ENCODE measurements at regions not wholly inside any gene's neighbourhood (a gene's known extent, or its start where the extent isn't known, plus 50 kb on each side); places are given as distances from the start of the nearest gene placed in this dataset.

GRCh38 chr10:33506838-33507661 is 172.6 kb upstream of the NRP1 start:
- intact Hi-C loops (cut with micrococcal nuclease), result no loop called here
- ChIA-PET POLR2A (no interaction called here), CTCF (no interaction called here)
- peaks cover 0 to 1% (median 0%) of the 10 kb centered on the region in 3 donors for H3K9me3 ChIP-seq (ENCODE audit: control extremely low read depth in 1 of 3, control insufficient read depth in 2 of 3, insufficient read depth in 1 of 3, low read length in 2 of 3)
- 83% methylated on average over 1 of the region's 5 CpGs for WGBS (ENCODE audit: insufficient coverage)
- Mint-ChIP-seq H3K27me3 (no peaks in the 10 kb centered on the region), H3K4me3 (no peak overlapping the region), H3K9me3 (ENCODE audit: insufficient read depth) (no peaks in the 10 kb centered on the region), H3K4me1 (no peaks in the 10 kb centered on the region), H3K27ac (no peak overlapping the region)
- H3K79me2 ChIP-seq (ENCODE audit: control insufficient read depth, insufficient read depth, low read length), result no peaks in the 10 kb centered on the region
- DNase-seq, result no peak
- no peaks in the 10 kb centered on the region for H3K27me3 ChIP-seq (replicated peaks in 1 of 4; ENCODE audit: control extremely low read depth in 1 of 4, control insufficient read depth in 3 of 4, insufficient read depth in 4 of 4, low read length in 3 of 4)
- H3K4me1 ChIP-seq (ENCODE audit: control insufficient read depth in 2 of 2, insufficient read depth in 2 of 2, low read length in 2 of 2), result no peaks in the 10 kb centered on the region
- TF ChIP-seq CTCF (IDR thresholded peaks at IDR 0.05), result no peak
- TF ChIP-seq EZH2 (IDR thresholded peaks at IDR 0.05; ENCODE audit: borderline replicate concordance, insufficient read depth, low read depth, low read length, poor library complexity, severe bottlenecking), result no peak
- no peaks in the 10 kb centered on the region for H4K20me1 ChIP-seq (ENCODE audit: control insufficient read depth, insufficient read depth, low read length, poor library complexity, severe bottlenecking)
- no peak overlapping the region for H2AFZ ChIP-seq (ENCODE audit: insufficient read depth, low read depth, low read length, poor library complexity, severe bottlenecking)
- no peak overlapping the region for H3K4me2 ChIP-seq (replicated peaks; ENCODE audit: low read depth, low read length, poor library complexity, severe bottlenecking)
- H3K4me3 ChIP-seq (ENCODE audit: control extremely low read depth in 1 of 5, extremely low read depth in 1 of 5, insufficient read depth in 1 of 5, low read depth in 2 of 5, low read length in 4 of 5), result no peak overlapping the region
- no peak for ATAC-seq (ENCODE audit: low read depth)
- H3K27ac ChIP-seq (ENCODE audit: low read length in 2 of 2), result no peak overlapping the region
- no peak overlapping the region for H3K9ac ChIP-seq (ENCODE audit: low read length)
- no peaks in the 10 kb centered on the region for H3K36me3 ChIP-seq (replicated peaks in 1 of 2; ENCODE audit: control extremely low read depth in 1 of 2, control insufficient read depth in 1 of 2, extremely low read depth in 1 of 2, insufficient read depth in 2 of 2, low read length in 1 of 2)

- H3K4me1 Mint-ChIP-seq, result no peaks in the 10 kb centered on the region
- H3K4me3 ChIP-seq (ENCODE audit: control extremely low read depth in 1 of 5, extremely low read depth in 1 of 5, insufficient read depth in 1 of 5, low read depth in 2 of 5, low read length in 4 of 5), result no peak overlapping the region
- H3K9ac ChIP-seq (ENCODE audit: low read length), result no peak overlapping the region
- H3K36me3 ChIP-seq (replicated peaks in 1 of 2; ENCODE audit: control extremely low read depth in 1 of 2, control insufficient read depth in 1 of 2, extremely low read depth in 1 of 2, insufficient read depth in 2 of 2, low read length in 1 of 2), result no peaks in the 10 kb centered on the region
- H3K27me3 ChIP-seq (replicated peaks in 1 of 4; ENCODE audit: control extremely low read depth in 1 of 4, control insufficient read depth in 3 of 4, insufficient read depth in 4 of 4, low read length in 3 of 4), result no peaks in the 10 kb centered on the region
- H3K4me1 ChIP-seq (ENCODE audit: control insufficient read depth in 2 of 2, insufficient read depth in 2 of 2, low read length in 2 of 2), result no peaks in the 10 kb centered on the region
- no peak overlapping the region for H3K4me2 ChIP-seq (replicated peaks; ENCODE audit: low read depth, low read length, poor library complexity, severe bottlenecking)
- no peaks in the 10 kb centered on the region for H4K20me1 ChIP-seq (ENCODE audit: control insufficient read depth, insufficient read depth, low read length, poor library complexity, severe bottlenecking)
- ChIA-PET POLR2A (no interaction called here), CTCF (no interaction called here)
- no peak overlapping the region for H2AFZ ChIP-seq (ENCODE audit: insufficient read depth, low read depth, low read length, poor library complexity, severe bottlenecking)
- H3K79me2 ChIP-seq (ENCODE audit: control insufficient read depth, insufficient read depth, low read length), result no peaks in the 10 kb centered on the region
- no peak overlapping the region for H3K27ac Mint-ChIP-seq
- no peak overlapping the region for H3K27ac ChIP-seq (ENCODE audit: low read length in 2 of 2)
- ATAC-seq (ENCODE audit: low read depth) (no peak), DNase-seq (no peak)
- H3K9me3 ChIP-seq (ENCODE audit: control extremely low read depth in 1 of 3, control insufficient read depth in 2 of 3, insufficient read depth in 1 of 3, low read length in 2 of 3), result peaks cover 0 to 3% (median 0%) of the 10 kb centered on the region in 3 donors
- H3K27me3 Mint-ChIP-seq, result no peaks in the 10 kb centered on the region
- intact Hi-C loops (cut with micrococcal nuclease), result no loop called here
- TF ChIP-seq EZH2 (IDR thresholded peaks at IDR 0.05; ENCODE audit: borderline replicate concordance, insufficient read depth, low read depth, low read length, poor library complexity, severe bottlenecking), result no peak
- TF ChIP-seq CTCF (IDR thresholded peaks at IDR 0.05), result no peak
- H3K4me3 Mint-ChIP-seq, result no peak overlapping the region
- no peaks in the 10 kb centered on the region for H3K9me3 Mint-ChIP-seq (ENCODE audit: insufficient read depth)
- WGBS (ENCODE audit: insufficient coverage), result no CpG with 5 or more reads among the region's 2 CpGs
Measured at GRCh38 chr10:33506391-33506790, 171.9 kb upstream of the NRP1 start.

All from B cell (primary cell).